Activated CD4-positive, alpha-beta T cell treated with anti-CD3 and anti-CD28 coated beads for 24 hours (primary cell): ENCODE measurements at regions not wholly inside any gene's neighbourhood (a gene's known extent, or its start where the extent isn't known, plus 50 kb on each side); places are given as distances from the start of the nearest gene placed in this dataset.
"Not testable (repeated sequence)": the region's sequence is repeated elsewhere in the genome, so short reads cannot be mapped to it uniquely, and the experiment has no call there.

Experiments
- DNase-seq, 2 donors: peaks; one replicate each; pipeline ENCODE4 v3.0.0-alpha.2; 2020; ENCODE audit warnings: low read depth in 2 of 2

GRCh38 chr13:52931131-52931530 lies 82.7 kb upstream of the PCDH8 start:
- DNase-seq: no peak

- no peak for DNase-seq
Measured at GRCh38 chr13:52929846-52930245, 81.4 kb upstream of the PCDH8 start.

GRCh38 chr13:52926971-52927370 lies 78.5 kb upstream of the PCDH8 start:
- no peak for DNase-seq

- no peak for DNase-seq
Measured at GRCh38 chr13:52925775-52926285, 77.4 kb upstream of the PCDH8 start.

- DNase-seq: no peak
Measured at GRCh38 chr13:52925251-52925650, 76.8 kb upstream of the PCDH8 start.

- DNase-seq: no peak
Measured at GRCh38 chr13:52924289-52925148, 76.1 kb upstream of the PCDH8 start.

- DNase-seq: no peak
Measured at GRCh38 chr13:52922961-52923360, 74.5 kb upstream of the PCDH8 start.

- no peak for DNase-seq
Measured at GRCh38 chr13:52921194-52921593, 72.8 kb upstream of the PCDH8 start.

GRCh38 chr13:52916486-52916990 lies 68.1 kb upstream of the PCDH8 start:
- DNase-seq: no peak

- DNase-seq: no peak
Measured at GRCh38 chr13:52911340-52911739, 62.9 kb upstream of the PCDH8 start.

- not testable (repeated sequence) for DNase-seq
Measured at GRCh38 chr13:52910318-52910717, 61.9 kb upstream of the PCDH8 start.

- DNase-seq: no peak
Measured at GRCh38 chr13:52906122-52906903, 57.9 kb upstream of the PCDH8 start.

GRCh38 chr13:52905701-52906100 lies 57.3 kb upstream of the PCDH8 start:
- no peak for DNase-seq

GRCh38 chr13:52903320-52903719 lies 54.9 kb upstream of the PCDH8 start:
- DNase-seq: no peak

- DNase-seq: no peak
Measured at GRCh38 chr13:52899206-52899605, 50.8 kb upstream of the PCDH8 start.
